HepG2 (cell line): ENCODE measurements at regions not wholly inside any gene's neighbourhood (a gene's known extent, or its start where the extent isn't known, plus 50 kb on each side); places are given as distances from the start of the nearest gene placed in this dataset.

ENCODE experiments used
- ATAC-seq: fragments of 200-7000 bp; cut with Tn5 transposase; 3 replicates; pipeline ENCODE4 v1.9.1; 2020; ENCODE audit warnings: mild to moderate bottlenecking, moderate library complexity
- BruUV-seq: library from RNA; stranded (reverse); fragments of 400-500 nt; replicated peaks from 2 replicates; lab custom pipeline; 2021; lab: Mats Ljungman, UMichigan
- CTCF ChIA-PET: fragments of 300-600 bp; formaldehyde crosslinking; extraction: SDS; loops from one replicate; lab custom pipeline; 2021; ENCODE audit warnings: low total read pairs, inconsistent platforms, low intra/inter-chr PET ratio; lab: Yijun Ruan, JAX
- POLR2A ChIA-PET: fragments of 350-600 bp; sonication (Branson Sonifier 250); formaldehyde crosslinking; loops from one replicate; lab custom pipeline; 2020; ENCODE audit warnings: antibody characterized with exemption, inconsistent platforms; lab: Yijun Ruan, JAX
- DNase-seq: peaks from one replicate; pipeline ENCODE4 v3.0.0-alpha.2; 2015; ENCODE audit warnings: low spot score
- FAIRE-seq: peaks from 3 replicates; lab custom pipeline; 2011; peaks lifted over from hg19 to GRCh38; lab: Jason Lieb, UNC
- H2AFZ ChIP-seq: one replicate; pipeline ENCODE4 v1.6.1; 2011; ENCODE audit warnings: low read length, inconsistent platforms
- H3K27ac ChIP-seq: fragments of 300-600 bp; 3 replicates; pipeline ENCODE4 v1.8.0; 2011; ENCODE audit warnings: mixed run types, mild to moderate bottlenecking, mixed read lengths, low read length, inconsistent platforms; ENCODE audit not compliant: insufficient read depth; ENCODE audit errors: extremely low read length
- H3K27me3 ChIP-seq, 2 experiments: fragments of 200-600 bp in 1 of 2; 2 replicates in 1 of 2; 3 replicates in 1 of 2; pipeline versions ENCODE4 v1.6.0 to v1.8.0; 2011; ENCODE audit warnings: low read length in 2 of 2, mild to moderate bottlenecking in 2 of 2, moderate library complexity in 2 of 2, inconsistent platforms in 1 of 2; ENCODE audit not compliant: insufficient read depth in 2 of 2, control insufficient read depth in 1 of 2
- H3K36me3 ChIP-seq, 2 experiments: fragments of 200-600 bp in 1 of 2; replicated peaks in 1 of 2; 2 replicates in 1 of 2; 3 replicates in 1 of 2; pipeline versions ENCODE4 v1.5.1 to v1.8.0; 2011; ENCODE audit warnings: low read length in 2 of 2, inconsistent platforms in 1 of 2; ENCODE audit not compliant: insufficient read depth in 2 of 2, control insufficient read depth in 1 of 2
- H3K4me1 ChIP-seq: 2 replicates; pipeline ENCODE4 v1.5.1; 2012; ENCODE audit warnings: low read length, inconsistent platforms; ENCODE audit not compliant: insufficient read depth
- H3K4me2 ChIP-seq: 2 replicates; pipeline ENCODE4 v1.6.0; 2011; ENCODE audit warnings: low read depth, low read length, inconsistent platforms
- H3K4me3 ChIP-seq, 3 experiments: fragments of 200-600 bp in 1 of 3; sonication (generic), shearing (Covaris generic) in 1 of 3; replicated peaks in 1 of 3; 2 replicates each; pipeline ENCODE4 v1.5.1; 2011 to 2016; ENCODE audit warnings: low read length in 3 of 3, inconsistent platforms in 2 of 3, low read depth in 2 of 3, mild to moderate bottlenecking in 2 of 3, control low read depth in 1 of 3, mixed read lengths in 1 of 3; ENCODE audit not compliant: insufficient read depth in 1 of 3
- H3K79me2 ChIP-seq: one replicate; pipeline ENCODE4 v1.6.1; 2011; ENCODE audit warnings: low read length, inconsistent platforms; ENCODE audit not compliant: insufficient read depth
- H3K9ac ChIP-seq: 2 replicates; pipeline ENCODE4 v1.6.0; 2011; ENCODE audit warnings: mild to moderate bottlenecking, low read depth, low read length, inconsistent platforms; ENCODE audit not compliant: insufficient read depth
- H3K9me3 ChIP-seq: 2 replicates; pipeline ENCODE4 v1.5.1; 2012; ENCODE audit warnings: mild to moderate bottlenecking, low read length
- H4K20me1 ChIP-seq: 2 replicates; pipeline ENCODE4 v1.6.0; 2011; ENCODE audit warnings: inconsistent platforms, mild to moderate bottlenecking, low read length, moderate library complexity; ENCODE audit not compliant: insufficient read depth
- CREM ChIP-seq, 2 experiments: sonication (generic) in 1 of 2; formaldehyde crosslinking in 1 of 2; IDR thresholded peaks; 2 replicates each; pipeline versions ENCODE4 v1.4.0 to v1.6.1; 2016 to 2020; ENCODE audit warnings: antibody characterized with exemption in 1 of 2, mild to moderate bottlenecking in 1 of 2, missing genetic modification reagents in 1 of 2
- FOSL2 ChIP-seq: sonication (generic); formaldehyde crosslinking; IDR thresholded peaks from 2 replicates; pipeline ENCODE4 v1.4.0; 2020; ENCODE audit warnings: missing genetic modification reagents
- KLF12 ChIP-seq: sonication (generic); formaldehyde crosslinking; IDR thresholded peaks from 2 replicates; pipeline ENCODE4 v1.4.0; 2020; ENCODE audit warnings: missing genetic modification reagents, borderline replicate concordance
- RXRB ChIP-seq: IDR thresholded peaks from 2 replicates; pipeline ENCODE4 v1.6.1; 2016; ENCODE audit warnings: borderline replicate concordance, missing genetic modification reagents, missing compliant biosample characterization
- TAF1 ChIP-seq: sonication (generic); formaldehyde crosslinking; IDR thresholded peaks from 2 replicates; pipeline ENCODE4 v1.4.0; 2020; ENCODE audit warnings: missing genetic modification reagents
- TBL1XR1 ChIP-seq: fragments of 150-350 bp; IDR thresholded peaks from 2 replicates; pipeline ENCODE4 v1.6.1; 2014; ENCODE audit warnings: borderline replicate concordance, low read length; ENCODE audit not compliant: partially characterized antibody
- ZNF207 ChIP-seq: fragments of 450-650 bp; IDR thresholded peaks from 2 replicates; pipeline ENCODE4 v1.6.1; 2016; ENCODE audit warnings: antibody characterized with exemption, borderline replicate concordance
- ZNF3 ChIP-seq: IDR thresholded peaks from 2 replicates; pipeline ENCODE4 v1.7.0; 2017; ENCODE audit warnings: inconsistent platforms
- WGBS: methylation state at CpG from one replicate; pipeline ENCODE4 v1.1.6; 2017; ENCODE audit warnings: low lambda C conversion rate; 5-methylcytosine and 5-hydroxymethylcytosine counted together
- in situ Hi-C: cut with HindIII; loops from 2 replicates; pipeline ENCODE4 v1.10.0; 2017; ENCODE audit warnings: low pct_unique_long_range_greater_than_20kb; ENCODE audit not compliant: extremely low pct_ligation_motif_present
- intact Hi-C: fragments of 100-400 bp; cut with micrococcal nuclease; formaldehyde crosslinking; loops from one replicate; pipeline ENCODE4 v1.10.0; 2022; ENCODE audit not compliant: unreplicated experiment
- TF ChIP-seq, protein P1 (sequence below): sonication (generic); formaldehyde crosslinking; IDR thresholded peaks from 2 replicates; pipeline ENCODE4 v1.4.0; 2020; ENCODE audit warnings: missing genetic modification reagents, borderline replicate concordance
- TF ChIP-seq, protein P2 (sequence below): sonication (generic); formaldehyde crosslinking; IDR thresholded peaks from 2 replicates; pipeline ENCODE4 v1.9.0; 2021; ENCODE audit warnings: missing genetic modification reagents, borderline replicate concordance

DNA sequence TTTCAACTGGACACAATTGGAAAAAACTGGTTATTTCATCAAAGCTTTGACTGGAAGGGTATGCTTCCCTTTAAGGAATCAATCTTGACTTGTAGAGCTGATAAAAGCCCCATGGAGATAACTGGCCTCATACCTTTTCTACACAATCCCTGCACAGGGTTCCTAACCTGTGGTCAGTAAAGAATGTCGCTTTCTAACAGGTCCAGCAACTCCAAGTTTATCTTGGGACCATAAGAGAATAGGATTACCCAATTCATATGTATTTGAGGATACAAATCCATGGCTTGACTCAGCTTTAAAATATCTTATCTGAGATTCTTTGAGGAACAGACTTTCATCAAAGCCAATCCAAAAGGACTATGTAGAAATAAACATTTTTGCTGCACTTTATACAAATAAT is 1399.8 kb upstream of the PABPC4L start:
- intact Hi-C loops, result no loop called here
- Histone ChIP-seq H4K20me1 (no peaks in the 10 kb centered on the region), H3K9me3 (no peaks in the 10 kb centered on the region), H3K79me2 (no peaks in the 10 kb centered on the region), H3K4me2 (no peak overlapping the region), H3K27ac (no peak overlapping the region), H3K4me3 (no peak overlapping the region), H3K27me3 (no peaks in the 10 kb centered on the region), H2AFZ (no peak overlapping the region), H3K36me3 (no peaks in the 10 kb centered on the region), H3K9ac (no peak overlapping the region), H3K4me1 (no peaks in the 10 kb centered on the region)
- no TSS peak for BruUV-seq
- ChIA-PET CTCF (no interaction called here), POLR2A (no interaction called here)
- no peak for ATAC-seq
- WGBS, result 0% methylated on average over 1 of the region's 1 CpG
- in situ Hi-C loops, result no loop called here
- DNase-seq, result no peak
- TF ChIP-seq, protein P1, sequence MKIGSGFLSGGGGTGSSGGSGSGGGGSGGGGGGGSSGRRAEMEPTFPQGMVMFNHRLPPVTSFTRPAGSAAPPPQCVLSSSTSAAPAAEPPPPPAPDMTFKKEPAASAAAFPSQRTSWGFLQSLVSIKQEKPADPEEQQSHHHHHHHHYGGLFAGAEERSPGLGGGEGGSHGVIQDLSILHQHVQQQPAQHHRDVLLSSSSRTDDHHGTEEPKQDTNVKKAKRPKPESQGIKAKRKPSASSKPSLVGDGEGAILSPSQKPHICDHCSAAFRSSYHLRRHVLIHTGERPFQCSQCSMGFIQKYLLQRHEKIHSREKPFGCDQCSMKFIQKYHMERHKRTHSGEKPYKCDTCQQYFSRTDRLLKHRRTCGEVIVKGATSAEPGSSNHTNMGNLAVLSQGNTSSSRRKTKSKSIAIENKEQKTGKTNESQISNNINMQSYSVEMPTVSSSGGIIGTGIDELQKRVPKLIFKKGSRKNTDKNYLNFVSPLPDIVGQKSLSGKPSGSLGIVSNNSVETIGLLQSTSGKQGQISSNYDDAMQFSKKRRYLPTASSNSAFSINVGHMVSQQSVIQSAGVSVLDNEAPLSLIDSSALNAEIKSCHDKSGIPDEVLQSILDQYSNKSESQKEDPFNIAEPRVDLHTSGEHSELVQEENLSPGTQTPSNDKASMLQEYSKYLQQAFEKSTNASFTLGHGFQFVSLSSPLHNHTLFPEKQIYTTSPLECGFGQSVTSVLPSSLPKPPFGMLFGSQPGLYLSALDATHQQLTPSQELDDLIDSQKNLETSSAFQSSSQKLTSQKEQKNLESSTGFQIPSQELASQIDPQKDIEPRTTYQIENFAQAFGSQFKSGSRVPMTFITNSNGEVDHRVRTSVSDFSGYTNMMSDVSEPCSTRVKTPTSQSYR (CRISPR knock-in tag), result no peak
- TF ChIP-seq TBL1XR1 (no peak), RXRB (CRISPR knock-in tag) (no peak)
- no peak for FAIRE-seq

DNA sequence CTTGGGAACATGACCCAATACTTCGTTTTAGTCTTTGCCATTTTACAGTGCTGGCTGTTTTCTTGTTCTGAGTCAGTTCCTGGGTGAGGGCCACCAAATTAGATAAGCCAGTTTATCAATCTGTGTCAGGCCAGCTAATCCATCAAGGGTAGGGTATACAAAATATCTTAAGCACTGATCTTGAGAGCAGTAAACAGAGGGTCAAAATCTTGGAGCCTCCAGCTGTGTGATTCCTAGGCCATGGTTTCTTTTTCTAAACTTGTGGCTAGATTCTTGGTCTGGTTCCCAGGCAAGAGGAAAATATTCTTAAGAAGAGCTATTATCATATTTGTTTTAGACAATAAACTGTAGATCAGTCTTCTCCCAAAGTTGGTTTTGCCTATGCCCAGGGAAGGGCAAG is 1396.6 kb upstream of the PABPC4L start:
- POLR2A ChIA-PET, result no interaction called here
- WGBS, result 0% methylated on average over 1 of the region's 1 CpG
- no peaks in the 10 kb centered on the region for H3K27me3 ChIP-seq

More for the DNA sequence above, 1396.6 kb upstream of the PABPC4L start:
- Histone ChIP-seq H2AFZ (no peak overlapping the region), H3K4me3 (no peak overlapping the region), H4K20me1 (no peaks in the 10 kb centered on the region), H3K4me2 (no peak overlapping the region), H3K9me3 (no peaks in the 10 kb centered on the region), H3K36me3 (no peaks in the 10 kb centered on the region), H3K4me1 (no peaks in the 10 kb centered on the region), H3K9ac (no peak overlapping the region), H3K79me2 (no peaks in the 10 kb centered on the region), H3K27ac (no peak overlapping the region)
- CTCF ChIA-PET, result no interaction called here
- FAIRE-seq (no peak), ATAC-seq (no peak), DNase-seq (no peak)
- intact Hi-C loops, result no loop called here
- BruUV-seq, result no TSS peak
- in situ Hi-C loops, result no loop called here
- no peak for TF ChIP-seq FOSL2 (CRISPR knock-in tag)
- TF ChIP-seq KLF12 (CRISPR knock-in tag), result no peak
- TF ChIP-seq CREM (IDR thresholded peaks at IDR 0.05), result no peak
- no peak for TF ChIP-seq CREM (CRISPR knock-in tag; IDR thresholded peaks at IDR 0.05)
- TF ChIP-seq ZNF3 (CRISPR knock-in tag), result no peak
- TF ChIP-seq, protein P2, sequence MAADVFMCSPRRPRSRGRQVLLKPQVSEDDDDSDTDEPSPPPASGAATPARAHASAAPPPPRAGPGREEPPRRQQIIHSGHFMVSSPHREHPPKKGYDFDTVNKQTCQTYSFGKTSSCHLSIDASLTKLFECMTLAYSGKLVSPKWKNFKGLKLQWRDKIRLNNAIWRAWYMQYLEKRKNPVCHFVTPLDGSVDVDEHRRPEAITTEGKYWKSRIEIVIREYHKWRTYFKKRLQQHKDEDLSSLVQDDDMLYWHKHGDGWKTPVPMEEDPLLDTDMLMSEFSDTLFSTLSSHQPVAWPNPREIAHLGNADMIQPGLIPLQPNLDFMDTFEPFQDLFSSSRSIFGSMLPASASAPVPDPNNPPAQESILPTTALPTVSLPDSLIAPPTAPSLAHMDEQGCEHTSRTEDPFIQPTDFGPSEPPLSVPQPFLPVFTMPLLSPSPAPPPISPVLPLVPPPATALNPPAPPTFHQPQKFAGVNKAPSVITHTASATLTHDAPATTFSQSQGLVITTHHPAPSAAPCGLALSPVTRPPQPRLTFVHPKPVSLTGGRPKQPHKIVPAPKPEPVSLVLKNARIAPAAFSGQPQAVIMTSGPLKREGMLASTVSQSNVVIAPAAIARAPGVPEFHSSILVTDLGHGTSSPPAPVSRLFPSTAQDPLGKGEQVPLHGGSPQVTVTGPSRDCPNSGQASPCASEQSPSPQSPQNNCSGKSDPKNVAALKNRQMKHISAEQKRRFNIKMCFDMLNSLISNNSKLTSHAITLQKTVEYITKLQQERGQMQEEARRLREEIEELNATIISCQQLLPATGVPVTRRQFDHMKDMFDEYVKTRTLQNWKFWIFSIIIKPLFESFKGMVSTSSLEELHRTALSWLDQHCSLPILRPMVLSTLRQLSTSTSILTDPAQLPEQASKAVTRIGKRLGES, result no peak
- TF ChIP-seq TAF1, result no peak
- TF ChIP-seq ZNF207, result no peak
